Uterus (tissue), 3 donors: ENCODE measurements at regions not wholly inside any gene's neighbourhood (a gene's known extent, or its start where the extent isn't known, plus 50 kb on each side); places are given as distances from the start of the nearest gene placed in this dataset.
A peak's percentile ranks its signal among the peaks of the same experiment; 100 is the strongest.

Source experiments
- DNase-seq, 2 donors: peaks; one replicate each; pipeline ENCODE4 v3.0.0-alpha.2; 2019 to 2020
- H3K27ac ChIP-seq, 2 donors: fragments of 200-600 bp; sonication (generic); 1 replicate in 1 of 2; 2 replicates in 1 of 2; pipeline ENCODE4 v1.5.1; 2016 to 2018
- H3K27me3 ChIP-seq, 2 donors: fragments of 200-600 bp; sonication (generic); one replicate each; pipeline ENCODE4 v1.5.1; 2018 to 2019; ENCODE audit warnings: control low read depth in 1 of 2
- H3K36me3 ChIP-seq, 2 donors: fragments of 200-600 bp; sonication (generic); one replicate each; pipeline ENCODE4 v1.5.1; 2019; ENCODE audit warnings: control low read depth in 1 of 2
- H3K4me1 ChIP-seq, 2 donors: fragments of 200-600 bp; sonication (generic); one replicate each; pipeline ENCODE4 v1.5.1; 2018 to 2019; ENCODE audit warnings: control low read depth in 1 of 2
- H3K4me3 ChIP-seq, 2 donors: fragments of 200-600 bp; sonication (generic); 1 replicate in 1 of 2; 2 replicates in 1 of 2; pipeline ENCODE4 v1.5.1; 2018 to 2019; ENCODE audit warnings: mild to moderate bottlenecking in 1 of 2
- H3K9me3 ChIP-seq, 2 donors: fragments of 200-600 bp; sonication (generic); one replicate each; pipeline ENCODE4 v1.5.1; 2019; ENCODE audit warnings: control low read depth in 1 of 2
- CTCF ChIP-seq, 4 experiments: fragments of 200-600 bp in 2 of 4; fragments of 450-650 bp in 2 of 4; sonication (generic) in 2 of 4; IDR thresholded peaks; one replicate each; pipeline ENCODE4 v1.5.1; 2016 to 2019; ENCODE audit warnings: antibody characterized with exemption in 4 of 4, mild to moderate bottlenecking in 2 of 4, moderate library complexity in 1 of 4
- POLR2A ChIP-seq, 2 donors: fragments of 450-650 bp; IDR thresholded peaks; one replicate each; pipeline ENCODE4 v1.6.1; 2016; ENCODE audit warnings: antibody characterized with exemption in 2 of 2, mild to moderate bottlenecking in 1 of 2, moderate library complexity in 1 of 2
- intact Hi-C: fragments of 100-400 bp; cut with DNase I; formaldehyde crosslinking; loops from one replicate; pipeline ENCODE4 v1.15.1; 2023; ENCODE audit warnings: low total_unique reads
- donor health status: DM: yes; HTN: yes; CAD: no.

- TF ChIP-seq POLR2A (IDR thresholded peaks at IDR 0.05), result no peak
- TF ChIP-seq CTCF (IDR thresholded peaks at IDR 0.05), result no peak
- Histone ChIP-seq H3K9me3 (no peaks in the 10 kb centered on the region), H3K36me3 (no peaks in the 10 kb centered on the region), H3K27ac (no peak overlapping the region), H3K4me1 (no peaks in the 10 kb centered on the region), H3K4me3 (no peak overlapping the region), H3K27me3 (no peaks in the 10 kb centered on the region)
- intact Hi-C loops, result no loop called here
- no peak for DNase-seq
Measured at GRCh38 chr14:96633096-96633495, 130.9 kb downstream of the PAPOLA start.

DNA sequence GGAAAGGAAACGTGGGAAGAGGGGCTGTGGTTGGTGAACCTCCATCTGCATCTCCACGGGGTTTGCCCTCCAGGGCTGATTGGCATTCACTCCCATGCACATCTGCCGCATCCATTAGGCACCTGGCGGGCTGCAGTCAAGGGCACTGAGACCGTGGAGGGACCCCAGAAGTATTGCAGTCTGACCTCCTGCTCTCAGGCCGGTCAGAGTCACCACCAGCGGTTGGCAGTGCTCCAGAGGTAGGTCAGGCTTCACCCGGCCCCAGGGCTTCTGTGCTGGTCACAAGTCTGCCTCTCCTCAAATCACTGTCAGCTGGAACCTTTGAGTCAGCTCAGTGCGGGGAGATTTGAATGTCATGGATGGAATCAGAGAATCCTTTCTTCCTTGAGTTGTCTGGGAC lies 132.3 kb downstream of the PAPOLA start:
- intact Hi-C loops, result no loop called here
- no peak overlapping the region for H3K27ac ChIP-seq
- H3K36me3 ChIP-seq, result no peaks in the 10 kb centered on the region
- H3K4me1 ChIP-seq, result no peaks in the 10 kb centered on the region
- H3K4me3 ChIP-seq, result no peak overlapping the region
- TF ChIP-seq CTCF (IDR thresholded peaks at IDR 0.05), result no peak
- no peak for TF ChIP-seq POLR2A (IDR thresholded peaks at IDR 0.05)
- DNase-seq, result peak in 1 of 2 donors; percentile 9
- no peaks in the 10 kb centered on the region for H3K27me3 ChIP-seq
- no peaks in the 10 kb centered on the region for H3K9me3 ChIP-seq

GRCh38 chr14:96634896-96635295 lies 132.7 kb downstream of the PAPOLA start:
- no peaks in the 10 kb centered on the region for H3K9me3 ChIP-seq
- H3K4me1 ChIP-seq, result no peaks in the 10 kb centered on the region
- H3K27me3 ChIP-seq, result no peaks in the 10 kb centered on the region
- no peak overlapping the region for H3K4me3 ChIP-seq
- peak in 1 of 2 donors; percentile 2 for DNase-seq
- TF ChIP-seq POLR2A (IDR thresholded peaks at IDR 0.05), result no peak
- TF ChIP-seq CTCF (IDR thresholded peaks at IDR 0.05), result no peak
- no peaks in the 10 kb centered on the region for H3K36me3 ChIP-seq
- H3K27ac ChIP-seq, result no peak overlapping the region
- intact Hi-C loops, result no loop called here

DNA sequence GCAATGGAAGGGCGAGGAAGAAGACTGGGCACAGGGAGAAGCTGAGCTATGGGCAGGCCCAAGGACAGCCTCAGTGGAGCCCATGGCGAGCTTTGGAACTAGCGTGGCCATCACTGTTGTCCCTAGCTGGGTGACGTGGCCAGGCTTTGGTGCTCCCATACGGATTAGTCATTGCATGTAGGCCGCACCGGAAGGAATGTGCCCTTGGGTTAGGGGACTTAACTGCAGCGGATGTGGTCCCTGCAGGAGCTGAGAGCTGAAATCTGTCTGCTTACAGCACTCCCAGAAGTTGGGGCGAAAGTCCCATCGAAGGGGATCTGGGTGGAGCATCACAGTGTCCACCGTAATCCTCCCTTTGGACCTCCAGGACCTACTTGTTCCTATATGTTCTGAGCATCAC lies 133.7 kb downstream of the PAPOLA start:
- TF ChIP-seq CTCF (IDR thresholded peaks at IDR 0.05) (no peak), POLR2A (IDR thresholded peaks at IDR 0.05) (no peak)
- intact Hi-C loops, result no loop called here
- Histone ChIP-seq H3K36me3 (no peaks in the 10 kb centered on the region), H3K27me3 (no peaks in the 10 kb centered on the region), H3K27ac (no peak overlapping the region), H3K4me3 (no peak overlapping the region), H3K9me3 (no peaks in the 10 kb centered on the region), H3K4me1 (no peaks in the 10 kb centered on the region)
- peak in 1 of 2 donors; percentile 4 for DNase-seq

DNA sequence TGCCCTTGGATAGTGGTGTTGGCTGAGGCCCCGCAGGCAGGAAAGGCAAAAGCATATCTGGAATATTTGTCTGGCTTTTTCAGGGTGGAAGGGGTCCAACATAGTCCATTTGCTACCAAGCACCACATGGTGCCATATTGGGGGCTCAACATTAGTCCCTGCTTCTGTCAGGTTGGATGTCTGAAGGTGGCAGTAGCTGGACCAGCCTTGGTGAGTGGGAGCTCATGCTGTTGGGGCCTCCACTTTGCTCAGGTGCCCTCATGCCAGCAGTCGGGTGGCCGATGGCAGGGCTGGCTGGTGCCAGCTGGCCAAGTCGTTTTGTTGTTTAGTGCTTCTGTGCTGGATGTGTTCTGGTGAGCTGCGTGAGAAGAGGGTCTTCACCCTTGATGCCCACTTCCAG lies 135.3 kb downstream of the PAPOLA start:
- intact Hi-C loops, result no loop called here
- peak in 1 of 2 donors; percentile 4 for DNase-seq
- Histone ChIP-seq H3K4me3 (no peak overlapping the region), H3K9me3 (no peaks in the 10 kb centered on the region), H3K27ac (no peak overlapping the region), H3K4me1 (no peaks in the 10 kb centered on the region), H3K27me3 (no peaks in the 10 kb centered on the region), H3K36me3 (no peaks in the 10 kb centered on the region)
- TF ChIP-seq POLR2A (IDR thresholded peaks at IDR 0.05) (no peak), CTCF (IDR thresholded peaks at IDR 0.05) (no peak)
